Body of pancreas (tissue), 4 donors: ENCODE measurements at regions not wholly inside any gene's neighbourhood (a gene's known extent, or its start where the extent isn't known, plus 50 kb on each side); places are given as distances from the start of the nearest gene placed in this dataset.

Experiments
- ATAC-seq: fragments of 150-250 bp; one replicate; pipeline ENCODE4 v1.9.1; 2016
- DNase-seq, 4 donors: peaks; one replicate each; pipeline ENCODE4 v3.0.0-alpha.2; 2019
- H3K27ac ChIP-seq, 4 donors: fragments of 200-600 bp; sonication (generic); 1 replicate in 3 of 4; 2 replicates in 1 of 4; pipeline versions ENCODE4 v1.5.1 to v1.6.1; 2016 to 2019; ENCODE audit warnings: mild to moderate bottlenecking in 1 of 4, mixed read lengths in 1 of 4, moderate library complexity in 1 of 4
- H3K27me3 ChIP-seq, 2 donors: fragments of 200-600 bp; sonication (generic); one replicate each; pipeline ENCODE4 v1.6.0; 2016; ENCODE audit warnings: mild to moderate bottlenecking in 1 of 2
- H3K36me3 ChIP-seq, 2 donors: fragments of 200-600 bp; sonication (generic); replicated peaks in 1 of 2; 2 replicates each; pipeline ENCODE4 v1.5.1; 2016; ENCODE audit warnings: low read depth in 2 of 2; ENCODE audit not compliant: insufficient read depth in 1 of 2
- H3K4me1 ChIP-seq: fragments of 200-600 bp; sonication (generic); one replicate; pipeline ENCODE4 v1.6.0; 2016
- H3K4me3 ChIP-seq, 2 donors: fragments of 200-600 bp; sonication (generic); 1 replicate in 1 of 2; 2 replicates in 1 of 2; pipeline ENCODE4 v1.5.1; 2016 to 2019
- H3K9me3 ChIP-seq, 3 donors: fragments of 200-600 bp; sonication (generic); 1 replicate in 2 of 3; 2 replicates in 1 of 3; pipeline ENCODE4 v1.5.1; 2016
- CTCF ChIP-seq, 7 experiments: fragments of 450-650 bp in 4 of 7; fragments of 200-600 bp in 3 of 7; sonication (generic) in 3 of 7; IDR thresholded peaks; one replicate each; pipeline ENCODE4 v1.5.1; 2016 to 2019; ENCODE audit warnings: antibody characterized with exemption in 7 of 7
- POLR2A ChIP-seq, 3 donors: fragments of 450-650 bp; IDR thresholded peaks; one replicate each; pipeline ENCODE4 v1.6.1; 2016; ENCODE audit warnings: antibody characterized with exemption in 3 of 3, mild to moderate bottlenecking in 2 of 3
- WGBS, 2 donors: methylation state at CpG; one replicate each; pipeline ENCODE4 v1.1.5; 2017; 5-methylcytosine and 5-hydroxymethylcytosine counted together
- intact Hi-C: fragments of 100-400 bp; cut with DNase I; formaldehyde crosslinking; loops from one replicate; pipeline ENCODE4 v1.15.1; 2023

DNA sequence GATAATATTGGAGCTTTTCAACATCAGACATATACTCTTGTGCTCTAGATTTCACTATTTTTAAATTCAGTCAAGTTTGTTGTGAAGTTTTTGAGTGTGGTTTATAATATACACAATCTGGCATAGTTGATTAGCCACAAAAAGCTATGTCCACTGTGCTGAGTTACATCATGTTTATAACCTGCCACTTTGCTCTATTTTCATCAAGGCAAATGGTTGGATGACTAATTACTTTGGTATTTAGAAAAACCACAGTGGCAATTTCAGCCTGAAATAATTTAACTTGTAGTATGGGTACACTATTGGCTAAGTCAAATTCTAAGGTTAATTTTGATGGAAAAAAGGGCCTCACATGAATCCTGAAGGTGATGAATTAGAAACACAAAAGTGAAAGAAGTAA lies 262.6 kb downstream of the C4orf33 start:
- Histone ChIP-seq H3K27me3 (no peaks in the 10 kb centered on the region), H3K9me3 (no peaks in the 10 kb centered on the region), H3K27ac (no peak overlapping the region), H3K4me1 (no peaks in the 10 kb centered on the region), H3K36me3 (no peaks in the 10 kb centered on the region), H3K4me3 (no peak overlapping the region)
- TF ChIP-seq CTCF (IDR thresholded peaks at IDR 0.05), result no peak
- peak; percentile 38 for ATAC-seq
- intact Hi-C loops, result no loop called here
- no peak for DNase-seq

GRCh38 chr4:129359461-129359860 lies 263.5 kb downstream of the C4orf33 start:
- TF ChIP-seq POLR2A (IDR thresholded peaks at IDR 0.05) (no peak), CTCF (IDR thresholded peaks at IDR 0.05) (no peak)
- no peaks in the 10 kb centered on the region for H3K27me3 ChIP-seq
- H3K27ac ChIP-seq, result no peak overlapping the region
- H3K4me1 ChIP-seq, result no peaks in the 10 kb centered on the region
- H3K4me3 ChIP-seq, result no peak overlapping the region
- intact Hi-C loops, result no loop called here
- DNase-seq (no peak), ATAC-seq (no peak)
- no peaks in the 10 kb centered on the region for H3K9me3 ChIP-seq
- H3K36me3 ChIP-seq, result no peaks in the 10 kb centered on the region

GRCh38 chr4:129362691-129363274 lies 266.8 kb downstream of the C4orf33 start:
- ATAC-seq, result peak; percentile 79
- TF ChIP-seq CTCF (IDR thresholded peaks at IDR 0.05) (peak; percentile 32 to 86 (median 78)), POLR2A (IDR thresholded peaks at IDR 0.05) (no peak)
- H3K27me3 ChIP-seq, result no peaks in the 10 kb centered on the region
- DNase-seq, result peak; percentile 69 to 81 (median 74)
- H3K4me1 ChIP-seq, result no peaks in the 10 kb centered on the region
- H3K27ac ChIP-seq, result no peak overlapping the region
- WGBS, 2 donors, result 5 to 6% methylated on average over 5 of the region's 5 CpGs
- H3K4me3 ChIP-seq, result no peak overlapping the region
- intact Hi-C loops, result no loop called here
- no peaks in the 10 kb centered on the region for H3K9me3 ChIP-seq
- H3K36me3 ChIP-seq, result no peaks in the 10 kb centered on the region

DNA sequence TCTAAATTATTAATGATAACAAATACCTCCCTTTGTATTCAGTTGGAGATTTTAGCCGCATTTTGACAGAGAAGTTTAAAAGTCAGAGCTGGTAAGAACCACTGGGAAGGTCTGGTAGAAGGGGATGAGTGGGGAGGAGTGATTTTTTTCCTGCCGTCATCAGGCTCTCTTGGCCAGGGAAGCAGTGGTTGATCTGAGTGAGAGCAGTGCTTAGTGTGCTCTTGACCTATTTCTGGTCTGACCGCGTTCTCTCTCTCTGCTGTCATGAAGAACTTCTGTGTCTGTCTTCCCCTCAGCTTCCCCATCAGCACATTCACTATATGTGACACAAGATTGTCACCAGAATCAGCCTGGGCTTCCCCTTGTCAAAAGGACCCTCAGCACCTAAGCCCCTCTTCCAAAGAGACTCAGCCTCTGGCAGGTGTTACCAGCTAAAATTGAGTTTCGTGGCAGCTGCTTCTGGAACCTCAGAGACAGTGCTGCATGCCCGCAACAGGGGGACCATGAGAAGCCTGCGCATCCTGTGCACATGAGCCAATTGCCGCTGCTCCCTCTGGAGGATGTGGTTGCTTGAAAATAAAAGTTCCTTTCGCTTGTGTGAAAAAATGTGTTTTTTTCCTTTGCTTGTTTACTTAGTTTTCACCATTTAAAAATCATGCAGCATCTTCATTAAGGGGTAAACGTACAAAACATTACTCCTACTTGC lies 268.9 kb downstream of the C4orf33 start:
- DNase-seq, result no peak
- Histone ChIP-seq H3K9me3 (no peaks in the 10 kb centered on the region), H3K4me1 (no peaks in the 10 kb centered on the region), H3K36me3 (no peaks in the 10 kb centered on the region), H3K27me3 (no peaks in the 10 kb centered on the region), H3K4me3 (no peak overlapping the region), H3K27ac (no peak overlapping the region)
- ATAC-seq, result no peak
- TF ChIP-seq CTCF (IDR thresholded peaks at IDR 0.05) (no peak), POLR2A (IDR thresholded peaks at IDR 0.05) (no peak)
- intact Hi-C loops, result loop anchor here (5.0 kb wide), 1 partner anchor 277 kb away; no protein-coding TSS in a partner anchor
- 57 to 69% methylated on average over 10 of the region's 10 CpGs for WGBS, 2 donors
